Medulla oblongata (tissue), 1 donor: ENCODE measurements at regions not wholly inside any gene's neighbourhood (a gene's known extent, or its start where the extent isn't known, plus 50 kb on each side); places are given as distances from the start of the nearest gene placed in this dataset.
"Not testable (repeated sequence)": the region's sequence is repeated elsewhere in the genome, so short reads cannot be mapped to it uniquely, and the experiment has no call there.

Experiments used
- DNase-seq: peaks from one replicate; pipeline ENCODE4 v3.0.0-alpha.2; 2015; ENCODE audit errors: extremely low spot score

GRCh38 chrX:114272096-114272686 is 311.7 kb upstream of the HTR2C start:
- no peak for DNase-seq

GRCh38 chrX:114270371-114270770 is 313.5 kb upstream of the HTR2C start:
- DNase-seq: not testable (repeated sequence)

GRCh38 chrX:114268643-114269042 is 315.2 kb upstream of the HTR2C start:
- DNase-seq: no peak

GRCh38 chrX:114267142-114267541 is 316.7 kb upstream of the HTR2C start:
- DNase-seq: no peak

- no peak for DNase-seq
These were observed 331.7 kb upstream of the HTR2C start for GRCh38 chrX:114252186-114252585.

GRCh38 chrX:114251575-114251974 is 332.3 kb upstream of the HTR2C start:
- DNase-seq: no peak

GRCh38 chrX:114221445-114221844 is 362.4 kb upstream of the HTR2C start:
- DNase-seq: no peak

GRCh38 chrX:114210879-114211278 is 373.0 kb upstream of the HTR2C start:
- DNase-seq: no peak

- no peak for DNase-seq
These were observed 382.3 kb upstream of the HTR2C start for GRCh38 chrX:114201622-114202021.

GRCh38 chrX:114181195-114181594 is 402.7 kb upstream of the HTR2C start:
- DNase-seq: no peak

GRCh38 chrX:114178126-114178525 is 405.8 kb upstream of the HTR2C start:
- peak; percentile 2 for DNase-seq

GRCh38 chrX:114167276-114167675 is 416.6 kb upstream of the HTR2C start:
- DNase-seq: not testable (repeated sequence)

- no peak for DNase-seq
These were observed 417.3 kb upstream of the HTR2C start for GRCh38 chrX:114166601-114167000.

GRCh38 chrX:114165537-114165936 is 418.3 kb upstream of the HTR2C start:
- no peak for DNase-seq

GRCh38 chrX:114162068-114162735 is 421.7 kb upstream of the HTR2C start:
- no peak for DNase-seq

- DNase-seq: no peak
These were observed 431.1 kb upstream of the HTR2C start for GRCh38 chrX:114152801-114153200.

- no peak for DNase-seq
These were observed 431.8 kb upstream of the HTR2C start for GRCh38 chrX:114152130-114152529.

GRCh38 chrX:114134465-114134864 is 449.4 kb upstream of the HTR2C start:
- DNase-seq: no peak

GRCh38 chrX:114127411-114128025 is 456.4 kb upstream of the HTR2C start:
- no peak for DNase-seq

- no peak for DNase-seq
These were observed 456.9 kb upstream of the HTR2C start for GRCh38 chrX:114127005-114127404.

- peak; percentile 7 for DNase-seq
These were observed 482.8 kb upstream of the HTR2C start for GRCh38 chrX:114101081-114101480.

- DNase-seq: no peak
These were observed 486.0 kb upstream of the HTR2C start for GRCh38 chrX:114097866-114098265.

- DNase-seq: no peak
These were observed 486.5 kb upstream of the HTR2C start for GRCh38 chrX:114097427-114097826.
